BLaER1 (cell line): ENCODE measurements at regions not wholly inside any gene's neighbourhood (a gene's known extent, or its start where the extent isn't known, plus 50 kb on each side); places are given as distances from the start of the nearest gene placed in this dataset.

Experiments used
- H3K27ac ChIP-seq: shearing (Covaris generic); formaldehyde crosslinking; 2 replicates; pipeline ENCODE4 v1.8.1; 2022
- H3K27me3 ChIP-seq: shearing (Covaris generic); formaldehyde crosslinking; 2 replicates; pipeline ENCODE4 v1.8.1; 2022
- H3K36me3 ChIP-seq: shearing (Covaris generic); formaldehyde crosslinking; 2 replicates; pipeline ENCODE4 v1.8.1; 2022
- H3K4me1 ChIP-seq: shearing (Covaris generic); formaldehyde crosslinking; 2 replicates; pipeline ENCODE4 v1.8.1; 2022
- H3K4me2 ChIP-seq: shearing (Covaris generic); formaldehyde crosslinking; 2 replicates; pipeline ENCODE4 v1.8.1; 2022
- H3K4me3 ChIP-seq: shearing (Covaris generic); formaldehyde crosslinking; 2 replicates; pipeline ENCODE4 v1.8.1; 2022
- H3K9ac ChIP-seq: shearing (Covaris generic); formaldehyde crosslinking; 2 replicates; pipeline ENCODE4 v1.8.1; 2022
- H3K9me3 ChIP-seq: shearing (Covaris generic); formaldehyde crosslinking; 2 replicates; pipeline ENCODE4 v1.8.1; 2022
- H4K20me1 ChIP-seq: shearing (Covaris generic); formaldehyde crosslinking; 2 replicates; pipeline ENCODE4 v1.8.1; 2022
- Cebpa-rat ChIP-seq: shearing (Covaris generic); IDR thresholded peaks from 2 replicates; pipeline ENCODE4 v1.8.1; 2022

DNA sequence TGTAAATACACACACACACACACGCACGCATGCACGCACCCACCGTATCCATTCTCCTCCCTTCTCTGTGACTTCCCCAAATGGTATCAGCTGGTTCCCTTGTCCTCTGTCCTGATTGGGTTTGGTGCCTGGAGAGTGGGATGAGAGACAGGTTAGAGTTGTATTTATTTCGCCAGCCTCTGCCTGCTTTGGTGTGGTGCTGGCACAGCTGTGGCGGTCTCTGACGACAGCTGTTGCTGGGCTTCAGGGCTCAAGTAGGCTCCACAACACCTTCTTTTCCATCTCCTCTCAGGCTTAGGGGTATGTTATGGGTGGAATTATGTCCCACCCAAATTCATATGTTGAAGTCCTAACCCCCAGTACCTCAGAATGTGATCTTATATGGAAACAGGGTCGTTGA, 94.9 kb upstream of the ITGA6 start:
- Histone ChIP-seq H3K27me3 (no peaks in the 10 kb centered on the region), H3K4me3 (no peak overlapping the region), H3K9ac (no peak overlapping the region), H4K20me1 (no peaks in the 10 kb centered on the region), H3K4me2 (no peak overlapping the region), H3K36me3 (no peaks in the 10 kb centered on the region), H3K4me1 (peaks cover 12% of the 10 kb centered on the region), H3K27ac (no peak overlapping the region), H3K9me3 (no peaks in the 10 kb centered on the region)
- no peak for TF ChIP-seq Cebpa-rat

GRCh38 chr2:172333235-172333977, 94.0 kb upstream of the ITGA6 start:
- Histone ChIP-seq H3K36me3 (no peaks in the 10 kb centered on the region), H3K4me1 (peaks cover 12% of the 10 kb centered on the region), H3K4me3 (no peak overlapping the region), H4K20me1 (no peaks in the 10 kb centered on the region), H3K27ac (no peak overlapping the region), H3K9me3 (no peaks in the 10 kb centered on the region), H3K27me3 (no peaks in the 10 kb centered on the region), H3K9ac (no peak overlapping the region), H3K4me2 (no peak overlapping the region)
- no peak for TF ChIP-seq Cebpa-rat

GRCh38 chr2:172333978-172334330, 93.4 kb upstream of the ITGA6 start:
- TF ChIP-seq Cebpa-rat = no peak
- Histone ChIP-seq H3K9ac (no peak overlapping the region), H4K20me1 (no peaks in the 10 kb centered on the region), H3K9me3 (no peaks in the 10 kb centered on the region), H3K27me3 (no peaks in the 10 kb centered on the region), H3K36me3 (no peaks in the 10 kb centered on the region), H3K27ac (no peak overlapping the region), H3K4me1 (peaks cover 12% of the 10 kb centered on the region), H3K4me2 (no peak overlapping the region), H3K4me3 (no peak overlapping the region)

DNA sequence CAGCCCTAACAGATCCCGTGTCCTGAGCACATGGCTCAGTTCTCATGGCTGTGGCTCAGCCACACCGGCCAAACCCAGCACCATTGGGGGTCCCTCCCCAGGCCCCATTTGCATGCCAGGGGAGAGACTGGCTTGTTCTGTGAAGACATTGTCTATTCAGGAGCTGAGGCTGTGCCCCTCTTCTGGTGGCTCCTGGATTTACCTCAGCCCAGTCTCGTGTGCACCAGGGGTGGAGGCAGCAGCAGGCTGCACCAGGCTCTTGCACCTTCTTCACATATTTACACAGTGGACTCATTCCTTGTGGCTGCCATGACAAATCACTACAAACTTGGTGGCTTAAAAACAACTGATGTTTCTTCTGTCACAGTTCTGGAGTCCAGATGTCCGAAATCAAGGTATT, 92.4 kb upstream of the ITGA6 start:
- Histone ChIP-seq H3K4me2 (no peak overlapping the region), H4K20me1 (no peaks in the 10 kb centered on the region), H3K4me3 (no peak overlapping the region), H3K9me3 (no peaks in the 10 kb centered on the region), H3K27me3 (no peaks in the 10 kb centered on the region), H3K9ac (no peak overlapping the region), H3K36me3 (no peaks in the 10 kb centered on the region), H3K4me1 (peaks cover 15% of the 10 kb centered on the region), H3K27ac (no peak overlapping the region)
- TF ChIP-seq Cebpa-rat = no peak

DNA sequence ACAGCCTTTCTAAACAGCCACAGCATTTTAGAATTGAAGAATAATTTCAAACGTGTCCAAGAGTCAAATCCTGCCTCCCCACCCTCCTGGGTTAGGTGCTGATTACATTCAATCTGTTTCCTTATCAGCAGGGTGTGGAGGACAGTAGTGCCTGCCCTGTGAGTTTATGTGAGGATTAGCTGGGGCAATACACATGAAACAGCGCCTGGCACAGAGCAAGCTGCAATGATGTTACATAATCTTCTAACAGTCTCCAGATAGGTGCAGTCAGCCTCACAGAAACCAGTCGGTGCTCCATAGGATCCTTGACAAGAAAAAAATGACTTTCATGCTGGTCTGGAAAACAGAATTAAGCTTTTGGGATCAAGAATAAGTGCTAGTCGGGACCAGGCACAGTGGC, 91.7 kb upstream of the ITGA6 start:
- Histone ChIP-seq H3K4me2 (no peak overlapping the region), H3K4me1 (peaks cover 16% of the 10 kb centered on the region), H4K20me1 (no peaks in the 10 kb centered on the region), H3K27me3 (no peaks in the 10 kb centered on the region), H3K36me3 (no peaks in the 10 kb centered on the region), H3K4me3 (no peak overlapping the region), H3K9ac (no peak overlapping the region), H3K27ac (no peak overlapping the region), H3K9me3 (no peaks in the 10 kb centered on the region)
- TF ChIP-seq Cebpa-rat = no peak

DNA sequence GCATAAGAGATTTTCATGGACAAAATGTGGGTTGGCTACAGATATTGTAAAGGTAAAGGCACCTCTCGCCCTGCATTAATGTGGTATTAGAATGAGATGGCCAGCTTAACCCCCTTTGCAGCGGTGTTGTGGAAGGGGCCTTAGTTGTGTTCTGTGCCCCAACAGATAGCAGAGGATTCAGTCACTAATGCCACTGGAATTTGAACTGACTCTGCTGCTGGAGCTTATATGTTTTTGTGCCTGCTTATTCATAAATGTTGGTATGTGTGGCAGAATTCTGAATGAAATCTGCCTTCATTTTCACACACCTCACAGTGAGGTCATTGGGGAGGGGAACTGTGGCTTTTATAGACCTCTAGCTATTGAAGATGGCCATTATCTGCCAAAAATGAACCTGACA, 90.7 kb upstream of the ITGA6 start:
- no peak for TF ChIP-seq Cebpa-rat
- no peak overlapping the region for H3K9ac ChIP-seq
- no peaks in the 10 kb centered on the region for H3K27me3 ChIP-seq

DNA sequence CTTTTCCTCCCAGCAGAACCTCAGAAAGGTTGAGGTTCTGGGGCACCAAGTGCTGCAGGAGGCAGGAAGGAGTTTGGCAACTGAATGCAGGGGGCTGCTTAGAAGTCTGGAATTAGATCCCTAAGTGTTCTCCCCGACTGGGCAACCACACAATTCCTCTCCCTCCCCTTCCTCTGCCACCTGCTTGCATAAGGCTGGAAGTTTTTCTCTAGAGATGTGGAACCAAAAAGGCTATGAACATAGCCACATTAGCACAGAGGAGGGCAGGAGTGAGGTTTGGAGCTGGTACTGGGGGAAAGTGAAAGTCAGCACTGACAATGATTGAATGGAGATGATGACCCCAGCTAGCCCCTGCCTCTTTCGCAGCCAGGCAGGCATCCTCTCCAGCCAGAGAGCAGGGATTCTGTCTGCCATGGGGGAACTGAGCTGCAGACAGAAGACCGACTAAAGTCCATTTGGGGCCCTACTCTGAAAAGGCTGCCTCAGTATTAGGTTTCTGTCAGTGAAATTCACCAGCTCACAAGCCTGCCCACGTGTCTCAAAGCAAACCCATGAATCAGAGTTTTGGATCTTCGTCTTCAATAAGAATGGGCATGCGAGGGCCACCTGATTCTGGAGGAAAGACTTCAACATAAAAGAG, 87.9 kb upstream of the ITGA6 start:
- no peak for TF ChIP-seq Cebpa-rat
- Histone ChIP-seq H3K9ac (no peak overlapping the region), H3K36me3 (no peaks in the 10 kb centered on the region), H4K20me1 (no peaks in the 10 kb centered on the region), H3K4me3 (no peak overlapping the region), H3K4me1 (peaks cover 18% of the 10 kb centered on the region), H3K27ac (no peak overlapping the region), H3K4me2 (peak overlapping the region; percentile 51), H3K9me3 (peaks cover 13% of the 10 kb centered on the region), H3K27me3 (no peaks in the 10 kb centered on the region)

More for the DNA sequence above, 90.7 kb upstream of the ITGA6 start:
- no peak overlapping the region for H3K27ac ChIP-seq
- no peak overlapping the region for H3K4me2 ChIP-seq
- no peaks in the 10 kb centered on the region for H4K20me1 ChIP-seq
- peaks cover 18% of the 10 kb centered on the region for H3K4me1 ChIP-seq
- H3K4me3 ChIP-seq = no peak overlapping the region
- H3K36me3 ChIP-seq = no peaks in the 10 kb centered on the region
- H3K9me3 ChIP-seq = no peaks in the 10 kb centered on the region

- Histone ChIP-seq H3K4me1 (peaks cover 18% of the 10 kb centered on the region), H3K4me3 (no peak overlapping the region), H3K27me3 (no peaks in the 10 kb centered on the region), H3K36me3 (no peaks in the 10 kb centered on the region), H3K9me3 (peaks cover 19% of the 10 kb centered on the region), H3K9ac (no peak overlapping the region), H3K4me2 (peak overlapping the region; percentile 51), H4K20me1 (no peaks in the 10 kb centered on the region), H3K27ac (no peak overlapping the region)
- no peak for TF ChIP-seq Cebpa-rat
Observed at GRCh38 chr2:172340394-172340793, 87.0 kb upstream of the ITGA6 start.

DNA sequence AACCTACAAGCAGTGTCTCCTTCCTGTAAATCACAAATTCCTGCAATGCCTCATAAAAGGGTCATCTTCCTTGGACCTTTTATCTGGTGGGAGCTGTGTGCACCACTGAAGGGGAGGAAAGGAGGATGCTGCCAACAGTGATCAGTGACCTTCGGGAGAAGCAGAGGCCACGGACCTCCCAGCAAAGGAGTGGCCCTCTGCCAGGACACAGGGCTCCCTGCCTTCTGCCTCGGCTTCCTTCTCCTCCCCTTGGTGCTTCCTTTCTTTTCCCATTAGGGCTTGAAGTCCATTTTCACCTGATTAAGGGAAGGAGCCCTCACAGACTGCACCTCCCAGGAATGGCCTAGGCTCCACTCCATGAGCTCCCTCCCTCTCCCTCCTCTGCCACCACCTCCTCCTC, 85.3 kb upstream of the ITGA6 start:
- Histone ChIP-seq H3K4me1 (peaks cover 18% of the 10 kb centered on the region), H3K4me3 (no peak overlapping the region), H3K9ac (no peak overlapping the region), H3K27ac (no peak overlapping the region), H4K20me1 (no peaks in the 10 kb centered on the region), H3K9me3 (peaks cover 30% of the 10 kb centered on the region), H3K4me2 (no peak overlapping the region), H3K36me3 (no peaks in the 10 kb centered on the region), H3K27me3 (no peaks in the 10 kb centered on the region)
- no peak for TF ChIP-seq Cebpa-rat

DNA sequence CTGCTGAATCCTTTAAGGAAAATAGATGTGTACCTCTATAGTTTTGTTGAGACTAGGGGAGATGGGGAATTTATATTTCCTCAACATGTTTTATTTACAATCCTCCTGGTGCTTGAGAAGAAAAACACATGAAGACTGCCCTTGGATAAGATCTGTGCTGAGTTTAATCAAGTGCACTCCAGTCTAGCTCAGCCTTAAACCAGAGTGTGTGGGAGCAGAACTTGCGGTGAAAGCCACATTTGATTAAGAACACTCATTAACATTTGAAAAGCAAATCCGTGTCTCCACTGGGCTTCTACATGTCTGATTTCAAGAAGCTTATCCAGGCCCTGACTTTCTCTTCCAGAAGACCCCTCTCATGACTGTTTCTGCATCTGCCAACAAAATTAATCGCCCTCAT, 84.8 kb upstream of the ITGA6 start:
- Histone ChIP-seq H3K4me3 (no peak overlapping the region), H3K27me3 (no peaks in the 10 kb centered on the region), H3K27ac (no peak overlapping the region), H3K4me2 (no peak overlapping the region), H3K4me1 (peaks cover 18% of the 10 kb centered on the region), H4K20me1 (no peaks in the 10 kb centered on the region), H3K9ac (no peak overlapping the region), H3K36me3 (no peaks in the 10 kb centered on the region), H3K9me3 (peaks cover 35% of the 10 kb centered on the region)
- no peak for TF ChIP-seq Cebpa-rat
